ENCODE measurements at regions not wholly inside any gene's neighbourhood (a gene's known extent, or its start where the extent isn't known, plus 50 kb on each side); places are given as distances from the start of the nearest gene placed in this dataset.

GRCh38 chr19:33921165-33921564 is 124.5 kb downstream of the KCTD15 start:
- Histone ChIP-seq H3K4me3 (ENCODE audit: low read depth, low read length, poor library complexity, severe bottlenecking) (no peak overlapping the region), H3K9me2 (ENCODE audit: insufficient read depth, low read length) (no peaks in the 10 kb centered on the region), H3K4me1 (ENCODE audit: insufficient read depth, low read length, poor library complexity, severe bottlenecking) (no peaks in the 10 kb centered on the region), H3K36me3 (ENCODE audit: insufficient read depth, low read length) (no peaks in the 10 kb centered on the region), H3K9me3 (ENCODE audit: low read length) (no peaks in the 10 kb centered on the region), H3K4me2 (ENCODE audit: low read length) (no peak overlapping the region), H2AFZ (ENCODE audit: low read length) (no peak overlapping the region), H3K27ac (ENCODE audit: low read depth, low read length, poor library complexity, severe bottlenecking) (no peak overlapping the region), H3K79me2 (ENCODE audit: insufficient read depth, low read depth, low read length) (no peaks in the 10 kb centered on the region), H4K20me1 (ENCODE audit: insufficient read depth, low read length) (no peaks in the 10 kb centered on the region)
- ChIA-PET CTCF (ENCODE audit: unreplicated experiment) (no interaction called here), POLR2A (no interaction called here)
- TF ChIP-seq EZH2phosphoT487 (IDR thresholded peaks at IDR 0.05; ENCODE audit: borderline replicate concordance, low read depth, low read length) = no peak
- TF ChIP-seq CTCF (conservative IDR thresholded peaks at IDR 0.05; ENCODE audit: low read length) = no peak
- no TSS peak for BruUV-seq (replicated peaks)
- no peak for DNase-seq (ENCODE audit: low spot score)
- intact Hi-C loops (cut with micrococcal nuclease; ENCODE audit: unreplicated experiment) = no loop called here

- CTCF ChIA-PET (ENCODE audit: unreplicated experiment) = no interaction called here
- DNase-seq (ENCODE audit: low spot score) = no peak
Measured at GRCh38 chr19:33926306-33926705, 129.6 kb downstream of the KCTD15 start.

More at GRCh38 chr19:33926306-33926705, 129.6 kb downstream of the KCTD15 start:
- no peak overlapping the region for H3K4me3 ChIP-seq (ENCODE audit: low read depth, low read length, poor library complexity, severe bottlenecking)
- intact Hi-C loops (cut with micrococcal nuclease; ENCODE audit: unreplicated experiment) = no loop called here
- H3K4me1 ChIP-seq (ENCODE audit: insufficient read depth, low read length, poor library complexity, severe bottlenecking) = peaks cover 13% of the 10 kb centered on the region
- H3K27ac ChIP-seq (ENCODE audit: low read depth, low read length, poor library complexity, severe bottlenecking) = no peak overlapping the region
- no peaks in the 10 kb centered on the region for H4K20me1 ChIP-seq (ENCODE audit: insufficient read depth, low read length)
- H3K4me2 ChIP-seq (ENCODE audit: low read length) = no peak overlapping the region
- H3K79me2 ChIP-seq (ENCODE audit: insufficient read depth, low read depth, low read length) = no peaks in the 10 kb centered on the region
- no peak overlapping the region for H2AFZ ChIP-seq (ENCODE audit: low read length)
- TF ChIP-seq CTCF (conservative IDR thresholded peaks at IDR 0.05; ENCODE audit: low read length) (no peak), EZH2phosphoT487 (IDR thresholded peaks at IDR 0.05; ENCODE audit: borderline replicate concordance, low read depth, low read length) (no peak)
- POLR2A ChIA-PET = no interaction called here
- no peaks in the 10 kb centered on the region for H3K36me3 ChIP-seq (ENCODE audit: insufficient read depth, low read length)
- H3K9me2 ChIP-seq (ENCODE audit: insufficient read depth, low read length) = no peaks in the 10 kb centered on the region
- BruUV-seq (replicated peaks) = no TSS peak
- no peaks in the 10 kb centered on the region for H3K9me3 ChIP-seq (ENCODE audit: low read length)

Data from OCI-LY7 (cell line).